ENCODE measurements at regions not wholly inside any gene's neighbourhood (a gene's known extent, or its start where the extent isn't known, plus 50 kb on each side); places are given as distances from the start of the nearest gene placed in this dataset.

GRCh38 chr3:23746441-23746840 is 59.3 kb upstream of the UBE2E1 start:
- TF ChIP-seq RAD21 (IDR thresholded peaks at IDR 0.05) (no peak), HNF4G (IDR thresholded peaks at IDR 0.05) (no peak)
- no peak for DNase-seq (ENCODE audit: low spot score)
- H3K27me3 ChIP-seq (ENCODE audit: control insufficient read depth in 4 of 4, insufficient read depth in 4 of 4, low read length in 3 of 4): peaks cover 0 to 3% (median 1%) of the 10 kb centered on the region in 4 donors
- H3K9ac ChIP-seq (ENCODE audit: low read depth in 1 of 2, low read length in 2 of 2): no peak overlapping the region
- no peak overlapping the region for H3K4me3 ChIP-seq (ENCODE audit: low read depth in 1 of 3, low read length in 3 of 3)
- no peaks in the 10 kb centered on the region for H3K9me3 ChIP-seq (ENCODE audit: control insufficient read depth in 4 of 4, low read length in 3 of 4)
- WGBS: 66% methylated on average over 7 of the region's 7 CpGs
- H3K4me1 ChIP-seq (ENCODE audit: control insufficient read depth in 4 of 4, insufficient read depth in 4 of 4, low read length in 3 of 4): peaks cover 0 to 4% (median 1%) of the 10 kb centered on the region in 4 donors
- H3K36me3 ChIP-seq (ENCODE audit: control insufficient read depth in 4 of 4, insufficient read depth in 3 of 4, low read depth in 1 of 4, low read length in 3 of 4): no peaks in the 10 kb centered on the region
- no peak overlapping the region for H3K27ac ChIP-seq (ENCODE audit: low read depth in 1 of 2, low read length in 2 of 2)

- H3K4me1 ChIP-seq (ENCODE audit: control insufficient read depth in 4 of 4, insufficient read depth in 4 of 4, low read length in 3 of 4): peaks cover 0 to 4% (median under 1%) of the 10 kb centered on the region in 4 donors
These were observed 57.9 kb upstream of the UBE2E1 start for GRCh38 chr3:23747841-23748240.

GRCh38 chr3:23748398-23749110 is 57.2 kb upstream of the UBE2E1 start:
- no peak overlapping the region for H3K27ac ChIP-seq (ENCODE audit: low read depth in 1 of 2, low read length in 2 of 2)
- no peak for DNase-seq (ENCODE audit: low spot score)

More at GRCh38 chr3:23747841-23748240, 57.9 kb upstream of the UBE2E1 start:
- no peak overlapping the region for H3K9ac ChIP-seq (ENCODE audit: low read depth in 1 of 2, low read length in 2 of 2)
- DNase-seq (ENCODE audit: low spot score): no peak
- H3K27me3 ChIP-seq (ENCODE audit: control insufficient read depth in 4 of 4, insufficient read depth in 4 of 4, low read length in 3 of 4): peaks cover 0 to 3% (median 1%) of the 10 kb centered on the region in 4 donors
- no peak overlapping the region for H3K27ac ChIP-seq (ENCODE audit: low read depth in 1 of 2, low read length in 2 of 2)
- TF ChIP-seq EGR1 (IDR thresholded peaks at IDR 0.05; ENCODE audit: low read depth in 2 of 2) (no peak), MAX (IDR thresholded peaks at IDR 0.05) (no peak), NR2F2 (IDR thresholded peaks at IDR 0.05) (no peak), HNF4A (conservative IDR thresholded peaks at IDR 0.05) (no peak), ZBTB33 (IDR thresholded peaks at IDR 0.05) (no peak), FOXA1 (IDR thresholded peaks at IDR 0.05) (no peak), GABPA (IDR thresholded peaks at IDR 0.05 in 1 of 2, conservative IDR thresholded peaks at IDR 0.05 in 1 of 2) (no peak)
- H3K4me3 ChIP-seq (ENCODE audit: low read depth in 1 of 3, low read length in 3 of 3): no peak overlapping the region
- H3K9me3 ChIP-seq (ENCODE audit: control insufficient read depth in 4 of 4, low read length in 3 of 4): no peaks in the 10 kb centered on the region
- no peaks in the 10 kb centered on the region for H3K36me3 ChIP-seq (ENCODE audit: control insufficient read depth in 4 of 4, insufficient read depth in 3 of 4, low read depth in 1 of 4, low read length in 3 of 4)
- 87% methylated on average over 2 of the region's 2 CpGs for WGBS

More at GRCh38 chr3:23748398-23749110, 57.2 kb upstream of the UBE2E1 start:
- Histone ChIP-seq H3K9ac (ENCODE audit: low read depth in 1 of 2, low read length in 2 of 2) (no peak overlapping the region), H3K36me3 (ENCODE audit: control insufficient read depth in 4 of 4, insufficient read depth in 3 of 4, low read depth in 1 of 4, low read length in 3 of 4) (no peaks in the 10 kb centered on the region), H3K27me3 (ENCODE audit: control insufficient read depth in 4 of 4, insufficient read depth in 4 of 4, low read length in 3 of 4) (peaks cover 0 to 3% (median 1%) of the 10 kb centered on the region in 4 donors), H3K4me1 (ENCODE audit: control insufficient read depth in 4 of 4, insufficient read depth in 4 of 4, low read length in 3 of 4) (no peaks in the 10 kb centered on the region), H3K9me3 (ENCODE audit: control insufficient read depth in 4 of 4, low read length in 3 of 4) (no peaks in the 10 kb centered on the region), H3K4me3 (ENCODE audit: low read depth in 1 of 3, low read length in 3 of 3) (no peak overlapping the region)
- TF ChIP-seq GABPA (IDR thresholded peaks at IDR 0.05 in 1 of 2, conservative IDR thresholded peaks at IDR 0.05 in 1 of 2) (no peak), YY1 (IDR thresholded peaks at IDR 0.05) (no peak), REST (IDR thresholded peaks at IDR 0.05) (no peak), FOXA1 (IDR thresholded peaks at IDR 0.05) (no peak), JUND (IDR thresholded peaks at IDR 0.05) (no peak), NR2F2 (IDR thresholded peaks at IDR 0.05) (no peak), TAF1 (conservative IDR thresholded peaks at IDR 0.05) (no peak), HNF4G (IDR thresholded peaks at IDR 0.05) (no peak), FOXA2 (IDR thresholded peaks at IDR 0.05) (no peak)
- WGBS: 56% methylated on average over 4 of the region's 4 CpGs

All from liver (tissue), 7 donors.